ENCODE measurements at regions not wholly inside any gene's neighbourhood (a gene's known extent, or its start where the extent isn't known, plus 50 kb on each side); places are given as distances from the start of the nearest gene placed in this dataset.
"Not testable (repeated sequence)": the region's sequence is repeated elsewhere in the genome, so short reads cannot be mapped to it uniquely, and the experiment has no call there.

- WGBS, 4 donors, result 77 to 80% methylated on average over 12 of the region's 24 CpGs; no CpG with 5 or more reads in 2 of the 4 donors
- H3K27ac ChIP-seq; H3K27me3 ChIP-seq; H3K4me3 ChIP-seq; H3K9me3 ChIP-seq (replicated peaks in 1 of 3); intact Hi-C loops (cut with DNase I); H3K4me1 ChIP-seq (replicated peaks in 1 of 2); H3K36me3 ChIP-seq (replicated peaks in 1 of 2): not testable (repeated sequence)
- DNase-seq, result peak in 1 of 7 donors; percentile 15
These were observed 332.6 kb downstream of the ADGRD1 start for GRCh38 chr12:131286301-131286700.

DNA sequence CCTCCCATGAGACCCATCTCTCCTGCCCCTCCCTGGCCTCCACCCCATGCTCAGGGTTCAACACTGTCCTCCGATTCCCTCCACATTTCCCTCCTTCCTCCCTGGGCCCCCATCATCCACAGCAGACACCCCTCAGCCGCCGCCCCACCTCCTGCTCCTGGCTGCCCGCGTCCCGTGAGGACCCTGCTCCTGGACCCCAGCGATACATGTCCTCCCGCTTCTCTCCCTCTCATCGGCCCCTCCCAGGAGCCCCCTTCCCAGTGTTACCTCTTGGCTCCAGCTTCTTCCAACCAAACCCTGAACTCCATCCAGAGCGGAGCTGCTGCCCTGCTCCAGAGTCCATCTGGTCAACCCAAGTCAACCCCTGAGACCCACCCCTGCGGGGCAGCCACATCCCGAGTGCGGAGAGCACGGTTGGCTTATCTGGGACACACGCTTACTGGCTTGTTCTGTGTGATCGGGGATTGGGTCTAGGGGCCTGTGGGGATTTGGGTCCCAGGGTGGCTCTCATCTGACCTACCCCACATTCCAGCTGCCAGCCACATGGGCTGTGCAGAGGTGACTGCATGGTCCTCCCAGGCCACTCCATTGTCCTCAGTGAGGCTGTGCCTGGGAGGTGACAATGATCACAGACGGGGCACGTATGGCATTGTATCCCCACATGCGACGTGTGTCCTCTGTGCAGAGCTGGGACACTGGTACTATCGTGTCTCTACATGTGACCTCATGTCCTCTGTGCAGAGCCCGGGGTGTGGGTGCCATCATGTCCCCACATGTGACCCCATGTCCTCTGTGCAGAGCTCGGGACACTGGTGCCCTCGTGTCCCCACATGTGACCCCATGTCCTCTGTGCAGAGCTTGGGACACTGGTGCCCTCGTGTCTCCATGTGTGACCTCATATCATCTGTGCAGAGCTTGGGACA, 333.6 kb downstream of the ADGRD1 start:
- Histone ChIP-seq H3K9me3 (replicated peaks in 1 of 3) (no peaks in the 10 kb centered on the region), H3K4me3 (no peak overlapping the region), H3K36me3 (replicated peaks in 1 of 2) (no peaks in the 10 kb centered on the region), H3K27ac (no peak overlapping the region), H3K4me1 (replicated peaks in 1 of 2) (no peaks in the 10 kb centered on the region), H3K27me3 (no peaks in the 10 kb centered on the region)
- TF ChIP-seq, protein P1, sequence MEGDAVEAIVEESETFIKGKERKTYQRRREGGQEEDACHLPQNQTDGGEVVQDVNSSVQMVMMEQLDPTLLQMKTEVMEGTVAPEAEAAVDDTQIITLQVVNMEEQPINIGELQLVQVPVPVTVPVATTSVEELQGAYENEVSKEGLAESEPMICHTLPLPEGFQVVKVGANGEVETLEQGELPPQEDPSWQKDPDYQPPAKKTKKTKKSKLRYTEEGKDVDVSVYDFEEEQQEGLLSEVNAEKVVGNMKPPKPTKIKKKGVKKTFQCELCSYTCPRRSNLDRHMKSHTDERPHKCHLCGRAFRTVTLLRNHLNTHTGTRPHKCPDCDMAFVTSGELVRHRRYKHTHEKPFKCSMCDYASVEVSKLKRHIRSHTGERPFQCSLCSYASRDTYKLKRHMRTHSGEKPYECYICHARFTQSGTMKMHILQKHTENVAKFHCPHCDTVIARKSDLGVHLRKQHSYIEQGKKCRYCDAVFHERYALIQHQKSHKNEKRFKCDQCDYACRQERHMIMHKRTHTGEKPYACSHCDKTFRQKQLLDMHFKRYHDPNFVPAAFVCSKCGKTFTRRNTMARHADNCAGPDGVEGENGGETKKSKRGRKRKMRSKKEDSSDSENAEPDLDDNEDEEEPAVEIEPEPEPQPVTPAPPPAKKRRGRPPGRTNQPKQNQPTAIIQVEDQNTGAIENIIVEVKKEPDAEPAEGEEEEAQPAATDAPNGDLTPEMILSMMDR (IDR thresholded peaks at IDR 0.05), result no peak
- TF ChIP-seq POLR2A (IDR thresholded peaks at IDR 0.05), result no peak
- peak in 3 of 7 donors; percentile 7 to 46 (median 9) for DNase-seq
- WGBS, 4 donors, result 83 to 87% (median 85%) methylated on average over 13 to 21 of the region's 25 CpGs
- intact Hi-C loops (cut with DNase I), result no loop called here

- TF ChIP-seq, protein P1 (IDR thresholded peaks at IDR 0.05), result no peak
- TF ChIP-seq POLR2A (IDR thresholded peaks at IDR 0.05), result no peak
- peak in 3 of 7 donors; percentile 4 to 72 (median 11) for DNase-seq
- Histone ChIP-seq H3K4me3 (no peak overlapping the region), H3K36me3 (replicated peaks in 1 of 2) (no peaks in the 10 kb centered on the region), H3K4me1 (replicated peaks in 1 of 2) (no peaks in the 10 kb centered on the region), H3K27ac (no peak overlapping the region), H3K27me3 (no peaks in the 10 kb centered on the region), H3K9me3 (replicated peaks in 1 of 3) (no peaks in the 10 kb centered on the region)
- 72 to 79% (median 74%) methylated on average over 18 to 27 of the region's 27 CpGs for WGBS, 4 donors
- intact Hi-C loops (cut with DNase I), result no loop called here
These were observed 334.4 kb downstream of the ADGRD1 start for GRCh38 chr12:131287938-131288764.

DNA sequence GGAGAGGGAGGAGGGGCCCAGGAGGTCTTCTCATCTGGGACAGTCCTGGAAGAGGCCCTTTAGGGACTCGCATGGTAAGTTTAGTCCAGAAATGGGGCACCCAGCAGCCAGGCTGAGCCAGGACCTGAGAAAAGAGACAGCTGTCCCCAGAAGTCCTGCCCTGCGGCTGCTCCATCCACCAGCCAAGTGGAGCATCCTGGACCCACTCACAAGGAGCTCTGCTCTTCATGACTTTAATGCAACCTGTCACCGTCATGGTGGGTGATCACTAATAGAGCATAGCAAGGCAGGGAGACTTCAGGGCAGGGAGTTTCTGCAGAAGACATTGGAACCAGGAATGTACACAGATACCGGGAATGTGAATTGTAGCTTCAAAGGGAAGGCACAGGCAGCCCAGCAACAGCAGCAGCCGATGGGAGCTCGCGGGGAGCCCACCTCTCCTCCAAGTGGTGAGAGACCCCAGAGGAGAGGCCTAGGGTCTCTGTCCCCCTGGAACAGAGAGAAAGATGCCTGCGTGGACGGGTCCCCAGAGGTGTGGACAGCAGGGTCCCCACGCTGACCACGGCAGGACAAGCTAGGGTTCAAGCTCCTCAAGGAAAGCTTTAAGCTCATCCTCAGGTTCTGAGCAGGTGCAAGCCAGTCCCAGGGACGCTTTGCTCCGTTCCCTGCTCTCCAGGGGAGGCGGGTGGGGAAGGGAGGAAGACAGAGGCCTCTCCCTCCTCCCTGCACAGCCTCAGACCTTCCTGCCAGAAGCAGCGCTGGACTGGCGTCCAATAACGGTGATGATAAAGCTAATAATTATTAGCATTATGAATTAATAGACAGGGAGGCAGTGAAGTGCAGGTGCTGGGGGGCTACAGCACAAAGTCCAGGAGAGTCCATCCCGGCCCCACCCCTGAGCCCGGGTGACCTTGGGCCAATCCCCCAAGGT, 335.3 kb downstream of the ADGRD1 start:
- WGBS, 4 donors, result 72 to 82% (median 77%) methylated on average over 16 to 19 of the region's 19 CpGs
- H3K27ac ChIP-seq; H3K9me3 ChIP-seq (replicated peaks in 1 of 3); intact Hi-C loops (cut with DNase I); H3K27me3 ChIP-seq; H3K4me1 ChIP-seq (replicated peaks in 1 of 2); H3K36me3 ChIP-seq (replicated peaks in 1 of 2); H3K4me3 ChIP-seq: not testable (repeated sequence)
- DNase-seq, result peak in 3 of 7 donors; percentile 9 to 54 (median 12)

GRCh38 chr12:131289807-131290206, 336.1 kb downstream of the ADGRD1 start:
- H3K4me1 ChIP-seq (replicated peaks in 1 of 2); H3K27ac ChIP-seq; H3K9me3 ChIP-seq (replicated peaks in 1 of 3); H3K27me3 ChIP-seq; H3K36me3 ChIP-seq (replicated peaks in 1 of 2); H3K4me3 ChIP-seq; intact Hi-C loops (cut with DNase I): not testable (repeated sequence)
- DNase-seq, result peak in 2 of 7 donors; percentile 5 to 37
- 67 to 93% (median 71%) methylated on average over 3 to 8 of the region's 8 CpGs; no CpG with 5 or more reads in 1 of the 4 donors for WGBS, 4 donors

Measured in adrenal gland (tissue), 9 donors.